ENCODE measurements at regions not wholly inside any gene's neighbourhood (a gene's known extent, or its start where the extent isn't known, plus 50 kb on each side); places are given as distances from the start of the nearest gene placed in this dataset.

- WGBS (ENCODE audit: low lambda C conversion rate, missing lambda C conversion rate), result 83% methylated on average over 5 of the region's 5 CpGs
- no peak for DNase-seq (ENCODE audit: low spot score)
- H3K36me3 ChIP-seq (replicated peaks; ENCODE audit: insufficient read depth, low read depth), result no peaks in the 10 kb centered on the region
- no peaks in the 10 kb centered on the region for H3K27me3 ChIP-seq
- H3K9me2 ChIP-seq (replicated peaks; ENCODE audit: insufficient read depth), result no peaks in the 10 kb centered on the region
- H3K4me1 ChIP-seq (ENCODE audit: insufficient read depth), result no peaks in the 10 kb centered on the region
- no peak overlapping the region for H3K27ac ChIP-seq
- TF ChIP-seq EZH2 (IDR thresholded peaks at IDR 0.05; ENCODE audit: borderline replicate concordance), result no peak
- no peak for TF ChIP-seq EZH2phosphoT487 (IDR thresholded peaks at IDR 0.05; ENCODE audit: low read depth, severe bottlenecking, unreplicated experiment)
- TF ChIP-seq, protein P1, sequence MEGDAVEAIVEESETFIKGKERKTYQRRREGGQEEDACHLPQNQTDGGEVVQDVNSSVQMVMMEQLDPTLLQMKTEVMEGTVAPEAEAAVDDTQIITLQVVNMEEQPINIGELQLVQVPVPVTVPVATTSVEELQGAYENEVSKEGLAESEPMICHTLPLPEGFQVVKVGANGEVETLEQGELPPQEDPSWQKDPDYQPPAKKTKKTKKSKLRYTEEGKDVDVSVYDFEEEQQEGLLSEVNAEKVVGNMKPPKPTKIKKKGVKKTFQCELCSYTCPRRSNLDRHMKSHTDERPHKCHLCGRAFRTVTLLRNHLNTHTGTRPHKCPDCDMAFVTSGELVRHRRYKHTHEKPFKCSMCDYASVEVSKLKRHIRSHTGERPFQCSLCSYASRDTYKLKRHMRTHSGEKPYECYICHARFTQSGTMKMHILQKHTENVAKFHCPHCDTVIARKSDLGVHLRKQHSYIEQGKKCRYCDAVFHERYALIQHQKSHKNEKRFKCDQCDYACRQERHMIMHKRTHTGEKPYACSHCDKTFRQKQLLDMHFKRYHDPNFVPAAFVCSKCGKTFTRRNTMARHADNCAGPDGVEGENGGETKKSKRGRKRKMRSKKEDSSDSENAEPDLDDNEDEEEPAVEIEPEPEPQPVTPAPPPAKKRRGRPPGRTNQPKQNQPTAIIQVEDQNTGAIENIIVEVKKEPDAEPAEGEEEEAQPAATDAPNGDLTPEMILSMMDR (IDR thresholded peaks at IDR 0.05; ENCODE audit: poor library complexity), result no peak
- H3K79me2 ChIP-seq, result no peaks in the 10 kb centered on the region
- H3K9me3 ChIP-seq (ENCODE audit: low read depth), result no peaks in the 10 kb centered on the region
- no peak overlapping the region for H2AFZ ChIP-seq
- no peak overlapping the region for H3K4me2 ChIP-seq
- H3K4me3 ChIP-seq, result no peak overlapping the region
- no peaks in the 10 kb centered on the region for H4K20me1 ChIP-seq (ENCODE audit: insufficient read depth, poor library complexity, severe bottlenecking)
Observed at GRCh38 chr6:146957181-146958093, 246.8 kb upstream of the STXBP5 start.

DNA sequence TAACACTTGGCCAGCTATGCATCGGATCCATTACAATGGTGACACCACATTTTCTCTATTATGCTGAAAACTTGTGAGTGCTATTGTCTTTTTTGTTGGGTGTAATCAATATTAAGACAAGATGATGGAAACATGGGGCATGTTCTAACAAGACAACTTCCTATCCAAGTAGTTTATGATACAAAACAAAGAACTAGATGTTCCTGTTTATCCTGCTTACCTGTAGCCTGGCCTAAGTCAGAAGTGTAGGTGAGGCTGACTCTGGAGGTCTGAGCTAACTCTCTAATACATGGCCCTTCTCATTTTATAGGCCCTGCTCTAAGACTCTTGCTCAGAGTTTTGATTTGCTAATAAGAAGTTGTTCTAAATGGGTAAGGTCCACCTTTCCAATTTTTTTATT, 242.4 kb upstream of the STXBP5 start:
- H3K79me2 ChIP-seq, result no peaks in the 10 kb centered on the region
- no peak overlapping the region for H3K27ac ChIP-seq
- H4K20me1 ChIP-seq (ENCODE audit: insufficient read depth, poor library complexity, severe bottlenecking), result no peaks in the 10 kb centered on the region
- no peak overlapping the region for H2AFZ ChIP-seq
- H3K4me2 ChIP-seq, result no peak overlapping the region
- H3K9me3 ChIP-seq (ENCODE audit: low read depth), result no peaks in the 10 kb centered on the region
- no peaks in the 10 kb centered on the region for H3K9me2 ChIP-seq (replicated peaks; ENCODE audit: insufficient read depth)
- TF ChIP-seq, protein P1 (IDR thresholded peaks at IDR 0.05; ENCODE audit: poor library complexity), result no peak
- no peak for TF ChIP-seq EZH2 (IDR thresholded peaks at IDR 0.05; ENCODE audit: borderline replicate concordance)
- no peak for DNase-seq (ENCODE audit: low spot score)
- no peaks in the 10 kb centered on the region for H3K27me3 ChIP-seq
- 81% methylated on average over 1 of the region's 1 CpG for WGBS (ENCODE audit: low lambda C conversion rate, missing lambda C conversion rate)
- H3K4me3 ChIP-seq, result no peak overlapping the region
- no peaks in the 10 kb centered on the region for H3K36me3 ChIP-seq (replicated peaks; ENCODE audit: insufficient read depth, low read depth)
- H3K4me1 ChIP-seq (ENCODE audit: insufficient read depth), result no peaks in the 10 kb centered on the region

- no peaks in the 10 kb centered on the region for H3K9me3 ChIP-seq (ENCODE audit: low read depth)
Observed at GRCh38 chr6:146962329-146962728, 241.9 kb upstream of the STXBP5 start.

More at GRCh38 chr6:146962329-146962728, 241.9 kb upstream of the STXBP5 start:
- H3K4me1 ChIP-seq (ENCODE audit: insufficient read depth), result no peaks in the 10 kb centered on the region
- no peak overlapping the region for H3K4me2 ChIP-seq
- H3K27ac ChIP-seq, result no peak overlapping the region
- no peaks in the 10 kb centered on the region for H3K79me2 ChIP-seq
- no peaks in the 10 kb centered on the region for H3K27me3 ChIP-seq
- H2AFZ ChIP-seq, result no peak overlapping the region
- no peaks in the 10 kb centered on the region for H4K20me1 ChIP-seq (ENCODE audit: insufficient read depth, poor library complexity, severe bottlenecking)
- TF ChIP-seq EZH2 (IDR thresholded peaks at IDR 0.05; ENCODE audit: borderline replicate concordance) (no peak), EZH2phosphoT487 (IDR thresholded peaks at IDR 0.05; ENCODE audit: low read depth, severe bottlenecking, unreplicated experiment) (no peak)
- TF ChIP-seq, protein P1 (IDR thresholded peaks at IDR 0.05; ENCODE audit: poor library complexity), result no peak
- no peak overlapping the region for H3K4me3 ChIP-seq
- H3K9me2 ChIP-seq (replicated peaks; ENCODE audit: insufficient read depth), result no peaks in the 10 kb centered on the region
- DNase-seq (ENCODE audit: low spot score), result no peak
- 93% methylated on average over 2 of the region's 2 CpGs for WGBS (ENCODE audit: low lambda C conversion rate, missing lambda C conversion rate)
- H3K36me3 ChIP-seq (replicated peaks; ENCODE audit: insufficient read depth, low read depth), result no peaks in the 10 kb centered on the region

Measured in hepatocyte (in vitro differentiated cells).